GM18508 (cell line): ENCODE measurements at regions not wholly inside any gene's neighbourhood (a gene's known extent, or its start where the extent isn't known, plus 50 kb on each side); places are given as distances from the start of the nearest gene placed in this dataset.
A peak's percentile ranks its signal among the peaks of the same experiment; 100 is the strongest.
"Not testable (repeated sequence)": the region's sequence is repeated elsewhere in the genome, so short reads cannot be mapped to it uniquely, and the experiment has no call there.

Source experiments
- ATAC-seq: cut with Tn5 transposase; IDR thresholded peaks from one replicate; pipeline ENCODE4 v1.9.1; 2021; ENCODE audit warnings: moderate number of reproducible peaks; ENCODE audit not compliant: insufficient read depth, unreplicated experiment

DNA sequence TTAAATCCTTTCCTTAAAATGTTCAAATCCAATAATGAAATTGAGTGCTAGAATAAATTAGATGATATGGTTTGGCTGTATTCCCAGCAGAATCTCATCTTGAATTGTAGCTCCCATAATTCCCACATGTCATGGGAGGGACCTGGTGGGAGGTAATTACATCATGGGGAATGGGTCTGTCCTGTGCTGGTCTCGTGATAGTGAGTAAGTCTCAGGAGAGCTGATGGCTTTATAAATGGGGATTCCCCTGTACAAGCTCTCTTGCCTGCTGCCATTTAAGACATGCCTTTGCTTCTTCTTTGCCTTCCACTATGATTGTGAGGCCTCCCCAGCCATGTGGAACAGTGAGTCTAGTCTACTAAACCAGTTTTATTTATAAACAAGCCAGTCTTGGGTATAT is 508.5 kb downstream of the ETNK1 start:
- ATAC-seq, result no peak

DNA sequence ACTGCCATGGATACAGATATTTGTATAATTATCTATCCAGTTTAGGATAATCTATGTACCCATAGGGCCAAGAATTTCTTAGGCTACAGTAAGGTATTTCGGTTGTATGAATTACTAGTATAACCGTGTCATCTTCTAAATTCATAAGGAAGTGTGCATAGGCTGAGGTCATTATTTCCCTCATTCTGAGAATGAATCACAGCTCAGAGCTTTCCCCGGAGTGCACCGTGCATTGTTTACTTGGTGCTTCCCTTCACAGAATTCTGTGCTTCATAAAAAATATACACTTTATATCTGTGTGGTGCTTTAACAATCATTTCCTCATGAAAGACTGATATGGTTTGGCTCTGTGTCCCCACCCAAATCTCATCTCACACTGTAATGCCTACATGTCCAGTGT is 514.1 kb downstream of the ETNK1 start:
- no peak for ATAC-seq

DNA sequence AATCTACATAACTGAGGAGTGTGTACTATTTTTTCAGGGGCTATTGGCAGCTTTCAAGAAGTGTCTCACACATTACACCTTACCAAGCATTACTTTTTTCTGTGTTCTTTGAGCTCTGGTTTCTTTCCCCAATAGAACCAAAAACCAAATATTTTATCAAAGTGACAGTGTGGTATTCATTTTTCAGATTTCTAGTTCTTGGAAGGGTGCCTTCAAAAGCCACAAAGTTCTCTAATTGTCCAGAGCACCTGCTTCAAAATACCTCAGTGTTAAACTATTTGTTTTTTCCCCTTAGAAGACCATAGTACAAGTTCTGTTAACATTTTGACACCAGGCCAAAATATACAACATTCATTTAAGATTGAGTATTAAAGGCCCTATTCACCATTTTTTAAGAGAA is 515.7 kb downstream of the ETNK1 start:
- ATAC-seq, result no peak

DNA sequence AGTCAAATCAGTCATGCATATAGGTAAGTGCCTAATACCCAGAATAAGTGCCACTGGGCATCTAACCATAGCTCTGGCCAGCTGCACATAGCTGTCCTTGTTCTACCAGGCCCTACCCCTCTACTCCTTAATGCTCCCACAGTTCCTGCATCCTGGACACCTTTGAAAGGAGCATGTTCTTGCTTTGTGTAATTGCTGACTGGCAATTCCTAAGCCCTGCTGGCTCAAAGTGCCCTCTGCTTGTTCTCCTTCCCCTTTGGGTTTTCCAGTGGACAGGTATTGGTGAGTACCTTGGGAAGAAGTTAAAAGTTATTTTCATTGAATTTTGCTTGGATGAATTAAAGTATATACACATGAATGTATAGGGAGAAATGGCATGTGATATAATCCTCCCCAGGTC is 516.4 kb downstream of the ETNK1 start:
- no peak for ATAC-seq

DNA sequence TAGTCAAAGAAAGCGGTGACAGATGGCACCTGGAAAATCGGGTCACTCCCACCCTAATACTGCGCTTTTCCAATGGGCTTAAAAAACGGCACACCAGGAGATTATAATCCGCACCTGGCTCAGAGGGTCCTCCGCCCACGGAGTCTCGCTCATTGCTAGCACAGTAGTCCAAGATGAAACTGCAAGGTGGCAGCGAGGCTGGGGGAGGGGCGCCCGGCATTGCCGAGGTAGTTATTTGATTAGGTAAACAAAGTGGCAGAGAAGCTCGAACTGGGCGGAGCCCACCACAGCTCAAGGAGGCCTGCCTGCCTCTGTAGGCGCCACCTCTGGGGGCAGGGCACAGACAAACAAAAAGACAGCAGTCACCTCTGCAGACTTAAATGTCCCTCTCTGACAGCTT is 521.1 kb downstream of the ETNK1 start:
- ATAC-seq, result not testable (repeated sequence)

DNA sequence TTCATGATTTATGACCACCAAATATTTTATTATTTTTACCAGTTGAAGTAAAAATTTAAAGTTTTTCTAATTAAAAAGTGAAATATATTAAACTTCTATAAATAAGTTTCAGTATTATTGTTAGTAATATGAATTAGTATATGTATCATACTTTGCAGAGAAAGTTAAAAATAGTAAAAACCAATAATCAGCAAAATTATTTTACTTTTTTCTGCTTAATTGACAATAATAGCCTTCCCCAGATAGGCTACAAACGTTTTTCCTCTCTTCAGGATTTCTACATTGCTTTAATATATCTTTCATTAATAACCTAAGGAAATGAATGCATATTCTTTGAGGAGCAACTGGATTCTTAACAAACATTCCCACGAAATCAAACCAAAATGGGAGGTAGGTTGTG is 543.5 kb downstream of the ETNK1 start:
- ATAC-seq, result no peak

DNA sequence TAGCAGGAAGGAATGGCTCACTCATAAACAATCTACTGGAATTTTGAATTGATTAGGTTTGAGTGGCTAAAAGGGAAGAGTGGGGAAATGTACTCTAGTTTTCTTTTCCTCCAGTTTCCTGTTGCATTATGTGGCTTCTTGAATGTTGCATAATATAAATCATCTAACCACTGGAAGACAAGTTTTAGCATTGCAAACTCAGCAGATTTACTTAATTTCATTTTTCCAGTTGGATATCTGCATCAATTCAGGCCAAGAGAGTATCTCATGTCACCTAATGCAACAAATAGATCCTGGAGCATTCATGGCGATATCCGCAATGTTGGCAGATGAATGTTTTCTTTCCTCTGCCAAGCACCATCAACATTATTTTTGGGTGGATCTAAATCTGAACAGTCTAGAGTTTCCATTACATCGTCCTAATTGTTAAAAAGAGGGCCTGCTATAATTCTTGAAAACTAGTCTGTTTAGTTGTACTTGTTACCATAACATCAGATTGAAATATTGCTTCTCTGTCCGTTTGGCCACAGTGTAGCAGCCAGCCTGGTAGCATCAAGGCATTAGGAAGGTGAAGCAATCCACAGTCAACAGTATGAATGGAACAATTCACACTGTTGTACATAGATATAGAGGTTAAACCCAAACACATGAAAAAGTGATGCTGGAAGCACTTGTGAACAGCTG is 544.2 kb downstream of the ETNK1 start:
- no peak for ATAC-seq

DNA sequence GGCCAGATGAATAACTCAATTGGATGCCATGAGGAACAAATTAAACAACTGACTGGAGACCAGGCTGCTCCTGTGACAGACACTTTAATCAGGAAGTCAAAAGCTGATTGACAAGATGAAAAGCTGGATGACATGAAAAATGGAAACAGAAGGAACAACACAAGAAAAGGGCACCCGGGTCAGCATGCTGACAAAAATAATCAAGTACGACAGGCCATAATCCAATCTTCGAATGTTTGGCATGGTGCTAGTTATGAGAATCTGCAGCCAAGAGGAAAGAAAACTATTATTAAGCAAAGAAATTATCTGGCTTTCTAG is 544.7 kb downstream of the ETNK1 start:
- no peak for ATAC-seq

DNA sequence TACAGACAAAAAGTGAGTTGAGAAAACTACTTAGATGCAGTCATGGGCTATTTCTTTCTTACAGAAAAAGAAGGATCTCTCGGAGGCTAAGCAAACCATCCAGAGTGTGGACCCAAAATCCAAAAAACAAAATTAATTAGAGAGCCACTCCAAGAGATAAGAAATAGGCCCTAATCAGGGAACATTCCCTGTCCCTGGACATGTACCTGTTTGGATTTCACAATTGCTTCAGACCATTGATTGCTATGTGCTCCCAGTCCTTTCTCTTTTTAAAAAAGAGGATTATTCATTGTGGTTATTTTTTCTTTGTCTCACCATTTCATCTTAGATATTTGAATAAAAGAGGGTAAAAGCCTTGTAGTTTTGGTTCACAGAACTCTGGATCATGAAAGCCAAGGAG is 549.9 kb downstream of the ETNK1 start:
- no peak for ATAC-seq

DNA sequence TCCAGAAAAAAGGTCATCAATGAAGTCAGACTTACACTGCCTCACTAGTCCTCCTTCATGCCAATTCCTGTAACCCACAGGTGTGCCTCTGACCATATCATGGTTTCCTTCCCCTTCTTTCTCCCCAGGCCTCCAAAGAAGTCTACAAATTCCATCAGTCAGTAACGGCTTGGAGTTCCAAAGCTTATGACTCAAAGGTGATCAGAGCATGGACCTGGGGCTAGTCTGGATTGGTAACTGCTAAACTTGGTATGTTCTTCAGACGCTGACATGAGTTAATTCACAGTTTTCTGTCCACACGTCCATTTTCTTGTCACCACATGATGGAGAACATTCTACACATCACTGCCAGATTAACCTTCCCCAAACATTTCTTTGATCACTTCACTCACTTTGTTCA is 560.4 kb downstream of the ETNK1 start:
- ATAC-seq, result no peak

DNA sequence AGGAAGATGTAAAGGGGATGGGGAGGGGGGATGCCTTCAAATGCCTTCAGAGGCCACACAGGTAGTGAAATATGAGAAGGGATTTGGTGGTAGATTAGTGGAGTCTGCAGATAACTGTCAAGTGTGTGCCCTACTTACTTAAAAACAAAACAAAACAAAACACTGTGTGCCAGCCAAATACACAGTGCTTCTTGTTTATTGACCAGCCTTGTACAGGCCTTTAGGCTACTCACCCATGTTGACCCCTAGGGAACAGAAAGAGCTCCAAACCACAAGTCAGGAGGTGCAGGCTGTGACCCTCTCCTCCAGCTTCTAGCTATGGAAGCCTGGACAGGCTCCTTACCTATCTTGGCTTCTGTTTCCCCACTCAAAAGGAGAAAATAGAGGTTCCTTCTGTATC is 562.0 kb downstream of the ETNK1 start:
- no peak for ATAC-seq

DNA sequence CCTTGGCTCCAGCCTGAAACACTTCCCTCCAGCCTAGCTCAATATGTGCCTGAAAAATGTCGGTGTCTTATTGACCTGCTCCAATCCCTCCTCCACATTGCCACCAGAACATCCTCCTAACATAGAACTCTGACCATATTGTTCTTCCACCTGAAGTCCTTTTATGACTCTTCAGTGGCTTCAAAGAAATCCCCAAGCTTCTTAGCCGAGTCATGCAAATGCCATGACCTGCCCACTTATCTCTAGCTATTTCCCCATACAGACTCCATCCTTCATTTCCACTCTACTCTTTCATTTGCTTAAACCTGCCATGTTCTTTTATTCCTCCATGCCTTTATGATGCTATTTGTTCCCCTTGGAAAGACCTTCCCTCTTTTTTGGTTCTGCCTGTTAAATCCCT is 568.6 kb downstream of the ETNK1 start:
- no peak for ATAC-seq

DNA sequence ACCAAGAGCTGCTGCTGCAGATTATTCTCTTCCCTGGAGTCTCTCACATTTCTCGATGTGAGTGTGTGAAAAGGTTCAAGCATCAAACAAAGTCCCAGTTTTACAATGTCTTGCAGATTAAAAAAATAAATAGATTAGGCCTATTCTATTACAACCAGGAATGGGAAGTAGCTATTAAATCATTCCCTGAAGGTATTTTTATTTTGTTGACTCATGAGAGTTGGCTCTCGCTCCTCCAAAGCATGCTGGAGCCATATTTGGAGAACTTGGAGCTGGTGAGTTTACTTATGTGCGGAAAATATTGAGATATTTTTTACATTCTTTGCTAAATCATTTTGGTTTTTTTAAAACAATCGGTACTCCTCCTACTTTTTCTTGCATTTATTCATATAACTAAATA is 572.3 kb downstream of the ETNK1 start:
- no peak for ATAC-seq

DNA sequence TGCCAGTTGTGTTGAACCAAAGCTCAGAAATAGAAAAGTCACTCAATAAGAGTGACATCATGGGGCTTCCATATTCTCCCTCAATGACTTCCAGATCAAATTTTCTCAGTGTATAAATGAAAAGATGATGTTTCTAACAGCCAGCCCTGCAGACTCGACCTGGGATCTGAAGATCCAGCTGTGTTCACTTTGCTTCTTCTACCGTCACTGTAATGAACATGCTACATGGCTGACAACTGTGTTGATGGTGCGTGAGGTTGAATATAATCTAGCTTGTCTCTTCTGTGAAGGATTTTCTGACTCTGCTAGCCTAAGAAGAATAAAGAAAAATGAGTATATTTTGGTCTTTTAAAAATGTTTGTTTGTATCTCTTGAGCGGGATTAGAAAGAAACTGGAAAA is 577.8 kb downstream of the ETNK1 start:
- ATAC-seq, result no peak

DNA sequence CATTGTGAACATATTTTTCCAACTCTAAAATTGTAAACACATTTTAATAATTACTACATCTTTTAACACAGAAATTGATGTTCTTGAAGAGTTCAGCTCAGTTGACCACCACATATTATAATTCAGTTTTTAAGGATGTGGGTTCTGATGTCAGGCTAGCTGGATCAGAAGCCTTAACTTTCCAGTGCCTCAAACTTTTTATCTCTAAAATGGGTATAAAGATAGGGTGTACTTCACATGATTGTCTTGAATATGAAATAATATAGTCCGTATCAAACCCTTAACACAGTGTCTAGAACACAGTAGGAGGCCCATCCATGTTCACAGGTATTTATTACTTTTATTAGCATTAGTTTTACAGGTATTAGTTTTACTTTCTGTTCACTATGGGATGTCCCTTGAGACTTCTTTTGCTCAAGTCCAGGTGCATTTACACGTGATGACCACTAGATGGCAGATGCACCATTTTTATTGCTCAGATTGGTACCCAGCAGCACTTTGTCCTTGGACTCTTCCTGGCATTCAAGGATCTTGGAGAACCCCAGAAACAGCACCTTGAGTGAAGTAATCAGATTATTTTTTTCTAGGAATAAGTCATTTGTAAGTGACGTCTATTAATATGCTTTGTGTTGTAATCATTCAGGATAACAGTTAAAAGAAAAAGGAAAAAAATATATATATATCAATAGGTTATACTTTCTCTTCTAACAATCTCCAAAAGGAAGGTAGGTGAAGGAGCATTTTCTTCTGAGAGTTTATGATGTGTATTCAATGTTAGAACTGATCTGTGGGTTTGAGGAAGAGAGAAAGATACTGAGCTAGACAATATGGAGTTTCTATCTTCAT is 580.2 kb downstream of the ETNK1 start:
- ATAC-seq, result peak; percentile 91

DNA sequence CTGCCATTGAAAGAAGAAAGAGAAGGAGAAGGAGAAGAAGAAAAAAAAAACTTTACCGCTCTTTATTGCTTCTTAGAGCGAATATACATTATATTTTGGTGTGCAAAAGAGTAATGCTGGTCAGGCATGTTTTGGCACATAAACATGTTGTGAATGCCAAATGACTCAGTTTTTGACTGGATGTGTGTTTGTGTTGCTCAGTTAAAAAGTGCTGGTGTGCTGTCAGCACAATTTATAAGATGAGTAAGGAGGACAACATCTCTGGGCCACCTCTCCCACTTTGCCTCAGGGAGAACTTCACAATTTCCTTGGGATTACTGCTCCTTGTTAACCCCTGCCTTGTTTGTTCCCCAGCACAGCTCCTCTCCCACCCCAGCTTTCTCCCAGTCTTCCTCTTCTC is 584.8 kb downstream of the ETNK1 start:
- no peak for ATAC-seq

DNA sequence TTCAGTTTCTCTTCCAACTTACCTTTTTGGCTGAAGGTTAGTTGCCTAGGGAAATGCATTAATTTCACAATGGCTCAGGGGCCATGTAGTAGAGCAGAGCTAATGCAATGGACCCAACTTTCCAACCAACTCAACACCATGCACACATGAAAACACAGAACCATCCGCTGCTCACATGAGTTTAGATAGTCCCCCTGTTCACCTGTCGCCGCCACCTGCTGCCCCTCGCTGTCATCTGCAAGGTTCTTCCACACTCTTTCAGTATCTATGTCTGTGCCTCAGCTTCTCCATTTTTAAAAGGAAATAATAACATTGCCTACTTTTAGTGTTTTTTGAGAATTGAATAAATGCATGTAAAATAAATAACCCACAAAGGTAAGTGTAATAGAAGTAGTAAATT is 585.6 kb downstream of the ETNK1 start:
- ATAC-seq, result no peak

DNA sequence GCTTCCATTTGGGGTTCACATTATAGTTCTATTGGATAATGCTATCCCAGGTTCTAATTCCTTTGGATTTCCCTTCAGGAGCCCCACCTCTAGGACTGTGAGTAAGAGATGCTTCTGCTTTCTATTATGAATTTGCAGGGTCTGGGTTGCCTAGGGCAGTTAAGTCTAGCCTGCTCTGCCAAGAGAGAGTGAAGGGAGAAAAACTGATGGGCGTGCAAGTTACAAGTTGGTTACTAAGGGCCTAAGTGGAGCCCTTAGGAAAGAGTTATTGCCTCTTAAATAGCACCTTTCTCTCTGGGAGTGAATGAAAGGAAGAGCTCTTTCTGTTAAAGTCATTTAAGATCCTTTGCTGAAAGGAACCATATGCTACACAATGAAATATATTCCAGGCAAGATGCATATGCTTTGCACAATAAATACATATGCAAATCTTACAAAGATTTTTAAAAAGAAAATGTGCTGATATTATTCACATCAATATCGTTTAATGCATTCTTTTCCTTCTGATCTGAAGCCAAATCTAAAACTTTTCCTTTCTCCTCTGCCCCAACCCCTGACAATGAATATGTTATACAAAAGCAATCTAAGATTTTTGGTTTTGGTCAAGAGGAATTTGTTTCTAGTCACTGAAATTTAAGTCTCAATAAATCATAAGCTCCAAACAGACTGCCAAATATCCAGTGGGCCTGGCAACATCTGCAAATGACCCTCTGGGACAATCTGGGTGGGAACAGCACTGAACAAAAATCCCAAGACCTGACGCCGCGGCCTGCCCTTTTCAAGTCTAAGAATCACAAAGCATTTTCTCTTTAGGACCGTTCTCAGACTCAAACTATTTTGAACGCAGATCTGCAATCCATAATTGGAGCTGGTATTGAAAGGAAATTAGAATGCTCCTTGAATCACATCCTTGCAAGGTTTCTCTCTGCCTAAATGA is 586.7 kb downstream of the ETNK1 start:
- ATAC-seq, result no peak

DNA sequence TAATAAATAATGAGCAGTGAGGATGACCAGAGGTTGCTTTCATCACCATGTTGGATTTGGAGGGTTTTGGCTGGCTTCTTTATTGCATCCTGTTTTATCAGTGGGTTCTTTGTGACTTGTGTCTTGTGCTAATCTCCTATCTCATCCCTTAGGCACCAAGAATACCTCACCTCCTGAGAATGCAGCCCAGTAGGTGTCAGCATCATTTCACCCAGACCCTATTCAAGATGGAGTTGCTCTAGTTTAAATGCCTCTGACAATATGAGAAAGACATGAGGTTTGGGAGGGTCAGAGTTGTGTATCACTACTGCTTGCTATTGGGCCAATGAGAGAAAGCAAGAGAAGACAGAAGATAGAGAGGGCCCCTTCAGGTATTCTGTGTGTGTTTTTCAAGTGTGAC is 592.2 kb downstream of the ETNK1 start:
- no peak for ATAC-seq

DNA sequence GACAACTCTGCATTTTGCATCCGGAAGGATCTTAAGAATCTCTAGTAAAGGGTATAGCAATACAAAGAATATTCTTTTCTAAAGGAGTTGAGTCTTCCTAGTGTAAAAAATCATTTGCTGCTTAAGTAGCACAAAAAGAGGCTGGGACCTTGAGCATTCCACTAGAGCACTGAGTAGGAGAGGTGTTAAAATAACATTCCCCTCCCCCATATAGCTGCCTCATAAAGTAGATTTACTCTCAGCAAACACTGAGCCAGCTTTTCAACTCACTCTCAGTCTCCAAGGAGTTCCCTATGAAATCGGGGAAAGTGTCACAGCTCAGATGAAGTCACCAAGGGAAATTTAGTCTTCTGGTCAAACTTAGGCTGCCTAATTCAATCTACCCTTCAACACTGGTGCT is 592.7 kb downstream of the ETNK1 start:
- ATAC-seq, result no peak

DNA sequence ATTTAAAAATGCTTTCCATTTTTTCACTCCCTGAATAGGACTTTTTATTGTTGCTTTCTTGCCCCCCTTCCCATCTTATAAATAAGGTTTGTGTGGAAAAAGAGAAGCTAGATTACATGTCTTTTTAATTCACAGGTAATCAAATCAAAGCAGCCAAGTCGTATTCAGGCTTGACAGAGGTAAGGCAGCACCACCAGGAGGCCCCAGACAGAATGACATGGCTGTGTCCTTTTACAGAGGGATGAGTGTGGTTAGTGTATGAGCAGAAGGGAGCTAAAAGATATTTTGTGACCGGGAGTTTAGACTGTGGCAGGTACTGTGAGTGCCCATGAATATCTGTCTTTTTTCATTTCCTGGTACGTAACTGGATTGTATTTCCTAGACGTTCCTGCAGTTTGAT is 596.1 kb downstream of the ETNK1 start:
- ATAC-seq, result no peak
